VCaP (cell line): ENCODE measurements at regions not wholly inside any gene's neighbourhood (a gene's known extent, or its start where the extent isn't known, plus 50 kb on each side); places are given as distances from the start of the nearest gene placed in this dataset.

Experiments
- H3K27ac ChIP-seq: fragments of 450-650 bp; 2 replicates; pipeline ENCODE4 v1.5.1; 2017
- TF ChIP-seq, protein P1 (sequence below): fragments of 450-650 bp; conservative IDR thresholded peaks from 2 replicates; pipeline ENCODE4 v1.5.1; 2017; ENCODE audit warnings: mild to moderate bottlenecking, moderate library complexity

DNA sequence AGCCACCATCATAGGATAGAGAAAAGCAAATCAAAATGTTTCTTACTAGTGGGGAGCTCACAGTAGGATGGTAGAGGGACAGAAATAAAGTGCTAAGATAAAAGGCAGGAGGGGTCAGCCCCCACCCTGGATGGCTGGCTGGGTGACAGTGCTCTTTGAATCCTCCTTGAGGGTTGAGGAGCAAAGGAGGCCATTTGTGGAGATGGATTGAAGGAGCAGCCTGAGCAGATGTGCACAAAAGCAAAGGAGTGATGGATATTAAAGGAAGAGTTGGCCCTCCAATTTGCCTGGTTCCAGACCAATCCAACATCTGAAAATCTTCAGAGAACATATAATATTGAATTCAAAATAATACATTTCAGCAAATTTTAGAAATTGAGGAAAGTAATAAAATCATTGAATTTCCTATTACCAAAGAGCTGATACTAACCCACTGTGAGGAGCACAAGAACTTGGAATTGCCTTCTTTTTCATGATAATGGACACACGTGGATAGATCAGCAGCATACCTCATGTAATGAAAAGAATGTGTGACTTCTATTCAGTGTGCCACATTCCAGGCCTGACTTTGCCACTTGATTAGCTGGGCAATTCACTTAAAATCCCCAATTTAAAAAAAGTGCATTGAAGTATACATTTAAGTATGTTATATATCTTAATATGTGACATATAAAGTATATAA, 287.0 kb downstream of the FAT3 start:
- no peak overlapping the region for H3K27ac ChIP-seq

DNA sequence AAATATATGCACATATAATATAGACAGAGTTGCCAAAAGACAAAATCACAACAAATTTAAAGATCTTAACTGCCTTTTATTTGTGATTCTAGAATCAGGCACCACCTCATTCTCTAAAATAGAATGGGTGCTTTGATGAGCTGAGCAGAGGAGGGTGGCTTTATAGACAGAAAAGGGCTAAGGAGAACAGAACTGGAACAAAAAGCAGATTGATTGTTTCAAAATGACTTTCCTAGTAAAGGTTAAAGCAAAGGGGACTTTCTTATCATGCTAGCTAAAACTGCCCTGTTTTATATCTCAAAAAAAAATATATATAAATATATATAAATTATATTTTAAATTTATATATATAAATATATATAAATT, 287.6 kb downstream of the FAT3 start:
- TF ChIP-seq, protein P1, sequence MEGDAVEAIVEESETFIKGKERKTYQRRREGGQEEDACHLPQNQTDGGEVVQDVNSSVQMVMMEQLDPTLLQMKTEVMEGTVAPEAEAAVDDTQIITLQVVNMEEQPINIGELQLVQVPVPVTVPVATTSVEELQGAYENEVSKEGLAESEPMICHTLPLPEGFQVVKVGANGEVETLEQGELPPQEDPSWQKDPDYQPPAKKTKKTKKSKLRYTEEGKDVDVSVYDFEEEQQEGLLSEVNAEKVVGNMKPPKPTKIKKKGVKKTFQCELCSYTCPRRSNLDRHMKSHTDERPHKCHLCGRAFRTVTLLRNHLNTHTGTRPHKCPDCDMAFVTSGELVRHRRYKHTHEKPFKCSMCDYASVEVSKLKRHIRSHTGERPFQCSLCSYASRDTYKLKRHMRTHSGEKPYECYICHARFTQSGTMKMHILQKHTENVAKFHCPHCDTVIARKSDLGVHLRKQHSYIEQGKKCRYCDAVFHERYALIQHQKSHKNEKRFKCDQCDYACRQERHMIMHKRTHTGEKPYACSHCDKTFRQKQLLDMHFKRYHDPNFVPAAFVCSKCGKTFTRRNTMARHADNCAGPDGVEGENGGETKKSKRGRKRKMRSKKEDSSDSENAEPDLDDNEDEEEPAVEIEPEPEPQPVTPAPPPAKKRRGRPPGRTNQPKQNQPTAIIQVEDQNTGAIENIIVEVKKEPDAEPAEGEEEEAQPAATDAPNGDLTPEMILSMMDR, result no peak

More for the DNA sequence above, 287.0 kb downstream of the FAT3 start:
- TF ChIP-seq, protein P1, result no peak

DNA sequence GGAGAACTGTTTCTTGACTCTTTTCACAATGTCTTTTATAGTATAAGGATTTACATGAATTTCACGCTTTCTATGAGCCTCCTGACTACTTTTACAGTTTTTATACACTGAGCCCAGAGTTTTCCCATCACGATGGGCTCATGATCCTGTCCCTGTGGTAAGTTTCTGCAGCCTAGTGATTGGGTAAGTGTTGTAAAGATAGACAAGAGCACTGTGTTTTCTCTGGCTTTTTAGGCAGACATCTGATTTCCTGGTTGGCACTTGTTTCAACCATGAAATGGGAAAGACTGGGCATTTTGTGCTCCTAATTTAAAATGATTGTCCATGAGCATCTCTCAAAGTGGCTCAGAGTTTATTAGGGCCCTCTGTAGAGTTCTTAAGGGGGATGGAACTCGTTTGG, 299.0 kb downstream of the FAT3 start:
- H3K27ac ChIP-seq, result no peak overlapping the region
- TF ChIP-seq, protein P1, result no peak

More for the DNA sequence above, 287.6 kb downstream of the FAT3 start:
- H3K27ac ChIP-seq, result no peak overlapping the region

DNA sequence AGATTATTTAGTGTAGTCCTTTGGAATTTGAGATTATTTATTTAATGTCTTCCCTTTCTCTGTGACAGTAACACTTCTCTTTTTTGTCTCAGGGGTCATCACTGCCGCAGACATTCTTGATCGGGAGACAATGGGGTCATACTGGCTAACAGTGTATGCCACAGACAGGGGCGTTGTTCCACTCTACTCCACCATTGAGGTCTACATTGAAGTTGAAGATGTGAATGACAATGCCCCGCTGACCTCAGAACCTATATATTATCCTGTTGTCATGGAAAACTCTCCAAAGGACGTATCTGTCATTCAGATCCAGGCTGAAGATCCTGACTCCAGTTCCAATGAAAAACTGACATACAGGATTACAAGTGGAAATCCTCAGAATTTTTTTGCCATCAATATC, 299.9 kb downstream of the FAT3 start:
- TF ChIP-seq, protein P1, result no peak

DNA sequence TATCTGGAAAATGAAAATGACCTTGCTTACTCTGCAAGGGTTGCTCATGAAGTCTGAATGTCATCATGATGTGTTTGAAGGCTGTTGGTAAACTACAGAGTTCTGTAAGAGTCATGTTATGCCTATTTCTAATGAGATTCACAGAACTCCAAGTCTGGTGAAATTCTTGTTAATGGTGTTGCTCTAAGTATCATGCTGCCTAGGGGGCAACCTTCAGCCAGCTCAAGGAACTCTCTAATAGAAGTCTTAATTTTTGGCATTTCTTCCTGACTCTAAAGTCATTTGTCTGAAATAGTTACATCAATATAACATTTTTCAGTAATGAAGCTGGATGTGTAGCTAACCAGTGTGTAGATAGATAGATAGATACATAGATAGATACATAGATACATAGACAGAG, 302.8 kb downstream of the FAT3 start:
- TF ChIP-seq, protein P1, result no peak
- H3K27ac ChIP-seq, result no peak overlapping the region

More for the DNA sequence above, 299.9 kb downstream of the FAT3 start:
- no peak overlapping the region for H3K27ac ChIP-seq

DNA sequence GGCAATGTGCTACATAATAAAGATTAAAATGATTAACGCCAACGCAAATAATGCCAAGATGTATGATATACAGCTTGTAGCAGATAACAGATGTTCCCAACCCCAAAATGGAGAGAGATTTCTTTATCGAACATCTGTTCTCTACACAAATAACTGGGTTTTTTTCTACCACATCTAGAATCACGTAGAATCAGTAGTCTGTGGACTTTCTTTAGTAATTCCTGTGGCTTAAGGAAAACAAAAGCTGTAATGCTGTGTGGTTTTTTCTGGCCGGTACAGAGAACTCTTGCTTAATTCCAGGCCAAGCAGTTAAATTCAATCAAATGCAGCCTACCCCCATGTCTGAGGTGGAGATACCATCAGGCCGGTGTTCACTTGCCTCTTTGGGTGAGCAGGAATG, 303.4 kb downstream of the FAT3 start:
- TF ChIP-seq, protein P1, result no peak
- H3K27ac ChIP-seq, result no peak overlapping the region

DNA sequence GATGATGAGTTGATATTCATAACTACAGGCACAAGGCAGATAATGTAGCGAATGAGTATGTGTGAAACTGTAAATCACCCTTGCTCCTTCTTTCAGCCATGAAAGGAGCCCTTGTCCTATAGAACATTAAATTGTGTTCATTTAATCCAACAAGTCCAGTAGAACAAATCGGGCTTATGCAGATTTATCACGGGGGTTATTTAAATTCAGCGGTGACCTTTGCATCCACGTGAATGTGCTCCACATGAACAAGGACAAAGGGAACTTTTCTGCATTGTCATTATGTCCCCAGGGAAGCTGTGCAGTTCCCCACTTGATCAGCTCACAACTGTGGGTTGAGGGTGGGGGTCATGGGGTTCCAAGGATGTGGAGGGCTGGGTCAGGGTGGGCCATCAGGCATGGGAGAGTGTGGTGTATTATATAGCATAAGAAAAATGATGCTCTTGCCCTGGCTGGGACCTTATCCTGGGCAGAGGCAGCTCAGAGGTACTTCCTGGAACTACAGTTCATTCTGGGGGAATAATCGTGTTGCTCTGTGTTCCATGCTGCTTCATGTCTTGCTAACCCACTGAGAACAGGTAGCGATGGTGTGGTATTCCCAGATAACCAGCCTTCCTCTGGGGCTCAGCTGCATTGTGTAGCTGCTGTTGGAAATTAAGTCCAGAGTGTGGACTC, 306.6 kb downstream of the FAT3 start:
- no peak overlapping the region for H3K27ac ChIP-seq
- TF ChIP-seq, protein P1, result no peak
